GM23338 (cell line): ENCODE measurements at regions not wholly inside any gene's neighbourhood (a gene's known extent, or its start where the extent isn't known, plus 50 kb on each side); places are given as distances from the start of the nearest gene placed in this dataset.
"Not testable (repeated sequence)": the region's sequence is repeated elsewhere in the genome, so short reads cannot be mapped to it uniquely, and the experiment has no call there.

Source experiments
- ATAC-seq: fragments of 200-7000 bp; cut with Tn5 transposase; 3 replicates; pipeline ENCODE4 v1.9.1; 2020
- DNase-seq: peaks from one replicate; pipeline ENCODE4 v3.0.0-alpha.2; 2015; ENCODE audit warnings: low spot score
- H2AFZ ChIP-seq: fragments of 200-600 bp; sonication (generic); 2 replicates; pipeline ENCODE4 v1.8.0; 2016; ENCODE audit warnings: antibody characterized with exemption, mild to moderate bottlenecking, moderate library complexity
- H3F3A ChIP-seq: fragments of 200-600 bp; sonication (generic); replicated peaks from 2 replicates; pipeline ENCODE4 v1.8.0; 2017; ENCODE audit warnings: antibody characterized with exemption, mixed run types, low read depth
- H3K27ac ChIP-seq: fragments of 200-600 bp; sonication (generic); 2 replicates; pipeline ENCODE4 v1.6.1; 2016; ENCODE audit warnings: low read depth
- H3K27me3 ChIP-seq: fragments of 200-600 bp; sonication (generic); 2 replicates; pipeline ENCODE4 v1.8.0; 2016; ENCODE audit warnings: mild to moderate bottlenecking, mixed run types, moderate library complexity; ENCODE audit not compliant: insufficient read depth
- H3K36me3 ChIP-seq: fragments of 200-600 bp; sonication (generic); 2 replicates; pipeline ENCODE4 v1.8.0; 2016; ENCODE audit warnings: mild to moderate bottlenecking; ENCODE audit not compliant: insufficient read depth
- H3K4me1 ChIP-seq: fragments of 200-600 bp; sonication (generic); 2 replicates; pipeline ENCODE4 v1.8.0; 2016; ENCODE audit warnings: mild to moderate bottlenecking, moderate library complexity; ENCODE audit not compliant: insufficient read depth
- H3K4me2 ChIP-seq: fragments of 200-600 bp; sonication (generic); 2 replicates; pipeline ENCODE4 v1.7.1; 2017; ENCODE audit warnings: mixed run types
- H3K4me3 ChIP-seq: fragments of 200-600 bp; sonication (generic); 2 replicates; pipeline ENCODE4 v1.6.1; 2016; ENCODE audit warnings: mixed run types
- H3K79me2 ChIP-seq: fragments of 200-600 bp; sonication (generic); replicated peaks from 2 replicates; pipeline ENCODE4 v1.8.0; 2017; ENCODE audit warnings: mild to moderate bottlenecking; ENCODE audit not compliant: insufficient read depth
- H3K9me2 ChIP-seq: fragments of 200-600 bp; sonication (generic); 2 replicates; pipeline ENCODE4 v1.8.0; 2017; ENCODE audit not compliant: insufficient read depth
- H4K20me1 ChIP-seq: fragments of 200-600 bp; sonication (generic); replicated peaks from 2 replicates; pipeline ENCODE4 v1.8.0; 2017; ENCODE audit warnings: mild to moderate bottlenecking; ENCODE audit not compliant: insufficient read depth
- H3K27ac Mint-ChIP-seq: 2 replicates; pipeline ENCODE4 v1.8.0; 2020; ENCODE audit warnings: inconsistent platforms, mild to moderate bottlenecking, moderate library complexity, mixed read lengths
- H3K27me3 Mint-ChIP-seq: 3 replicates; pipeline ENCODE4 v1.8.0; 2022; ENCODE audit warnings: low read depth, mild to moderate bottlenecking, moderate library complexity, mixed read lengths, inconsistent platforms; ENCODE audit not compliant: insufficient read depth, poor library complexity
- H3K36me3 Mint-ChIP-seq: 3 replicates; pipeline ENCODE4 v1.8.0; 2021; ENCODE audit warnings: low read depth, mild to moderate bottlenecking, inconsistent platforms, moderate library complexity, mixed read lengths
- H3K4me1 Mint-ChIP-seq: 3 replicates; pipeline ENCODE4 v1.8.0; 2020; ENCODE audit warnings: mild to moderate bottlenecking, inconsistent platforms, mixed read lengths
- H3K4me3 Mint-ChIP-seq: 3 replicates; pipeline ENCODE4 v1.8.0; 2021; ENCODE audit warnings: moderate library complexity, mild to moderate bottlenecking, inconsistent platforms, mixed read lengths
- H3K9me3 Mint-ChIP-seq: 3 replicates; pipeline ENCODE4 v1.8.0; 2020; ENCODE audit warnings: moderate library complexity, mild to moderate bottlenecking, inconsistent platforms, mixed read lengths
- CREB1 ChIP-seq: fragments of 250-450 bp; sonication (Bioruptor Pico); IDR thresholded peaks from 2 replicates; pipeline ENCODE4 v1.5.0; 2020; ENCODE audit warnings: low read depth, mild to moderate bottlenecking, moderate library complexity
- CTCF ChIP-seq, 2 experiments: fragments of 200-600 bp in 1 of 2; sonication (generic) in 1 of 2; conservative IDR thresholded peaks; 2 replicates each; pipeline versions ENCODE4 v1.5.1 to v1.6.1; 2016 to 2017; ENCODE audit warnings: antibody characterized with exemption in 2 of 2, low read depth in 2 of 2, mild to moderate bottlenecking in 2 of 2, moderate library complexity in 1 of 2
- ETS1 ChIP-seq: IDR thresholded peaks from 2 replicates; pipeline ENCODE4 v1.6.1; 2016; ENCODE audit warnings: antibody characterized with exemption
- EZH2 ChIP-seq: fragments of 200-600 bp; sonication (generic); IDR thresholded peaks from one replicate; pipeline ENCODE4 v1.8.0; 2017; ENCODE audit warnings: antibody characterized with exemption, mild to moderate bottlenecking, low read depth; ENCODE audit not compliant: unreplicated experiment
- EZH2phosphoT487 ChIP-seq: fragments of 200-600 bp; sonication (generic); IDR thresholded peaks from one replicate; pipeline ENCODE4 v1.8.1; 2018; ENCODE audit warnings: antibody characterized with exemption; ENCODE audit not compliant: unreplicated experiment
- JUNB ChIP-seq: IDR thresholded peaks from one replicate; pipeline ENCODE4 v1.6.1; 2016; ENCODE audit warnings: antibody characterized with exemption; ENCODE audit not compliant: unreplicated experiment
- REST ChIP-seq: IDR thresholded peaks from one replicate; pipeline ENCODE4 v1.6.1; 2018; ENCODE audit warnings: antibody characterized with exemption; ENCODE audit not compliant: unreplicated experiment
- ZNF114 ChIP-seq: fragments of 250-450 bp; sonication (Bioruptor Pico); IDR thresholded peaks from 2 replicates; pipeline ENCODE4 v1.5.0; 2020; ENCODE audit warnings: mild to moderate bottlenecking, moderate library complexity
- ZNF331 ChIP-seq: fragments of 250-450 bp; sonication (Bioruptor Pico); IDR thresholded peaks from 2 replicates; pipeline ENCODE4 v1.5.0; 2020; ENCODE audit warnings: low read depth, mild to moderate bottlenecking, moderate library complexity
- ZNF462 ChIP-seq: fragments of 250-450 bp; sonication (Bioruptor Pico); IDR thresholded peaks from 2 replicates; pipeline ENCODE4 v1.5.0; 2020; ENCODE audit warnings: mild to moderate bottlenecking, moderate library complexity

- not testable (repeated sequence) for H4K20me1 ChIP-seq, H3K4me2 ChIP-seq, H3K4me3 ChIP-seq, H3K79me2 ChIP-seq, H3K4me3 Mint-ChIP-seq, DNase-seq, H3K27me3 ChIP-seq, H3K9me2 ChIP-seq, H3K36me3 Mint-ChIP-seq, H3K36me3 ChIP-seq, H3K27ac Mint-ChIP-seq, H2AFZ ChIP-seq, H3K4me1 Mint-ChIP-seq, H3K27ac ChIP-seq, H3K9me3 Mint-ChIP-seq, H3K4me1 ChIP-seq, H3K27me3 Mint-ChIP-seq, ATAC-seq, H3F3A ChIP-seq
Measured at GRCh38 chr5:174563040-174563439, 161.3 kb upstream of the MSX2 start.

- H2AFZ ChIP-seq, result peak overlapping the region; percentile 52
- Mint-ChIP-seq H3K4me3 (no peak overlapping the region), H3K4me1 (peaks cover 8% of the 10 kb centered on the region; the same call in 2 of the 3 replicates), H3K9me3 (no peaks in the 10 kb centered on the region), H3K36me3 (no peaks in the 10 kb centered on the region), H3K27me3 (peaks cover 2% of the 10 kb centered on the region), H3K27ac (no peak overlapping the region)
- DNase-seq, result peak; percentile 10
- no peaks in the 10 kb centered on the region for H3K36me3 ChIP-seq
- no peaks in the 10 kb centered on the region for H4K20me1 ChIP-seq
- no peaks in the 10 kb centered on the region for H3K79me2 ChIP-seq
- H3K4me2 ChIP-seq, result no peak overlapping the region
- no peak overlapping the region for H3K4me3 ChIP-seq
- no peaks in the 10 kb centered on the region for H3K27me3 ChIP-seq
- no peak for ATAC-seq
- H3K4me1 ChIP-seq, result no peaks in the 10 kb centered on the region
- H3F3A ChIP-seq, result no peaks in the 10 kb centered on the region
- H3K27ac ChIP-seq, result no peak overlapping the region
- no peaks in the 10 kb centered on the region for H3K9me2 ChIP-seq
- TF ChIP-seq ETS1 (no peak), ZNF462 (CRISPR knock-in tag) (no peak), EZH2phosphoT487 (no peak), JUNB (no peak), CTCF (conservative IDR thresholded peaks at IDR 0.05; ENCODE audit: low read depth in 2 of 2) (no peak), ZNF331 (CRISPR knock-in tag) (no peak), REST (no peak), EZH2 (no peak), ZNF114 (CRISPR knock-in tag) (no peak), CREB1 (CRISPR knock-in tag) (no peak)
Measured at GRCh38 chr5:174563899-174564298, 160.5 kb upstream of the MSX2 start.
